WI38 (cell line): ENCODE measurements at regions not wholly inside any gene's neighbourhood (a gene's known extent, or its start where the extent isn't known, plus 50 kb on each side); places are given as distances from the start of the nearest gene placed in this dataset.

Source experiments
- H3K4me3 ChIP-seq: 2 replicates; pipeline ENCODE4 v1.5.1; 2011; ENCODE audit warnings: low read depth, mild to moderate bottlenecking, control low read depth, low read length
- TF ChIP-seq, protein P1 (sequence below): IDR thresholded peaks from 2 replicates; pipeline ENCODE4 v1.5.1; 2012; ENCODE audit warnings: low read depth, mild to moderate bottlenecking, control low read depth, low read length

DNA sequence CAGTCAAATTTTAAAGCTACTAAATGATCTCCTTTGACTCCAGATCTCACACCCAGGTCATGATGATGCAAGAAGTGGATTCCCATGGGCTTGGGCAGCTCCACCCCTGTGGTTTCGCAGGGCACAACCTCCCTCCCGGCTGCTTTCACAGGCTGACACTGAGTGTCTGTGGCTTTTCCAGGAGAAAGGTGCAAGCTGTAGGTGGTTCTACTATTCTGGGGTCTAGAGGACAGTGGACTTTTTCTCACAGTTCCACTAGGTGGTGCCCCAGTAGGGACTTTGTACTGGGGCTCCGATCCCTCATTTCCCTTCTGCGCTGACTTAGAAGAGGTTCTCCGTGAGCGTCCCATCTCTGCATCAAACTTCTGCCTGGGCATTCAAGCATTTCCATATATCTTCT lies 845.2 kb downstream of the PCDH18 start:
- TF ChIP-seq, protein P1, sequence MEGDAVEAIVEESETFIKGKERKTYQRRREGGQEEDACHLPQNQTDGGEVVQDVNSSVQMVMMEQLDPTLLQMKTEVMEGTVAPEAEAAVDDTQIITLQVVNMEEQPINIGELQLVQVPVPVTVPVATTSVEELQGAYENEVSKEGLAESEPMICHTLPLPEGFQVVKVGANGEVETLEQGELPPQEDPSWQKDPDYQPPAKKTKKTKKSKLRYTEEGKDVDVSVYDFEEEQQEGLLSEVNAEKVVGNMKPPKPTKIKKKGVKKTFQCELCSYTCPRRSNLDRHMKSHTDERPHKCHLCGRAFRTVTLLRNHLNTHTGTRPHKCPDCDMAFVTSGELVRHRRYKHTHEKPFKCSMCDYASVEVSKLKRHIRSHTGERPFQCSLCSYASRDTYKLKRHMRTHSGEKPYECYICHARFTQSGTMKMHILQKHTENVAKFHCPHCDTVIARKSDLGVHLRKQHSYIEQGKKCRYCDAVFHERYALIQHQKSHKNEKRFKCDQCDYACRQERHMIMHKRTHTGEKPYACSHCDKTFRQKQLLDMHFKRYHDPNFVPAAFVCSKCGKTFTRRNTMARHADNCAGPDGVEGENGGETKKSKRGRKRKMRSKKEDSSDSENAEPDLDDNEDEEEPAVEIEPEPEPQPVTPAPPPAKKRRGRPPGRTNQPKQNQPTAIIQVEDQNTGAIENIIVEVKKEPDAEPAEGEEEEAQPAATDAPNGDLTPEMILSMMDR, result peak; percentile 20; the same call in 1 of the 2 replicates
- H3K4me3 ChIP-seq, result no peak overlapping the region

GRCh38 chr4:136680761-136681160 lies 851.5 kb downstream of the PCDH18 start:
- TF ChIP-seq, protein P1, result no peak
- H3K4me3 ChIP-seq, result no peak overlapping the region

- TF ChIP-seq, protein P1, result no peak
- no peak overlapping the region for H3K4me3 ChIP-seq
These were observed 852.0 kb downstream of the PCDH18 start for GRCh38 chr4:136680271-136680670.

DNA sequence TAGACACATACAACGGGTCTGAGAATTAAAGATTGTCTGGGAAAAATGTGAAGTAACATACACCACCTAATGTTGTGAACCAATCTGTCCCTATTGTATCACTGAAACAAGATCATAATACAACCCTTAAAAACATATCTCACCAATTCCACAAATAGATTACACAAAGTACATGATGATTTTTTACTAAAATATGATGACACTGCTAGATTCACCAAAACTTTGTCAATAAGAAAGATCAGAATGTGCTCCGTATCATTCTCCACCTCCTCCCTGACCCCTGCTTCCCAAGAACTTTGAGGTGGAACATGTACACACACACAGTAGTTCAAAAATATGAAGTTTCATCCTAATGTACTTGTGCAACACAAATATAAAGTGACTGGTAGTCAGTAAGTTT lies 862.0 kb downstream of the PCDH18 start:
- TF ChIP-seq, protein P1, result no peak
- H3K4me3 ChIP-seq, result no peak overlapping the region

DNA sequence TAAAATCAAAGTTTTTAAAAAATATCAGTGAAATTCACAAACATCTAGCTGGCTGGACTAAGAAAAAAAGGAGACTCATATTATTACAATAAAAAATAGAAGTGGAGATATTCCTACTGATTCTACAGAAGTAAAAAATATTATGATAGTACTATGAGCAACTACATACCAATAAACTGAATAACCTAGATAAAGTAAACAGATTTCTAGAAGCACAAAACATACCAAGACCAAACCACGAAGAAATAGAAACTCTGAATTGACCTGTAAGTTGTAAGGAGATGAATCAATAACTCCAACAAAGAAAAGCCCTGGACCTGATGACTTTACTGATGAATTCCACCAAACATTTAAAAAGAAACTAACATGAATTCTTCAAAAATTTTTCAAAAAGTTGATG lies 867.3 kb downstream of the PCDH18 start:
- TF ChIP-seq, protein P1, result no peak
- H3K4me3 ChIP-seq, result no peak overlapping the region

- TF ChIP-seq, protein P1, result no peak
- H3K4me3 ChIP-seq, result no peak overlapping the region
These were observed 869.8 kb downstream of the PCDH18 start for GRCh38 chr4:136662539-136662938.

DNA sequence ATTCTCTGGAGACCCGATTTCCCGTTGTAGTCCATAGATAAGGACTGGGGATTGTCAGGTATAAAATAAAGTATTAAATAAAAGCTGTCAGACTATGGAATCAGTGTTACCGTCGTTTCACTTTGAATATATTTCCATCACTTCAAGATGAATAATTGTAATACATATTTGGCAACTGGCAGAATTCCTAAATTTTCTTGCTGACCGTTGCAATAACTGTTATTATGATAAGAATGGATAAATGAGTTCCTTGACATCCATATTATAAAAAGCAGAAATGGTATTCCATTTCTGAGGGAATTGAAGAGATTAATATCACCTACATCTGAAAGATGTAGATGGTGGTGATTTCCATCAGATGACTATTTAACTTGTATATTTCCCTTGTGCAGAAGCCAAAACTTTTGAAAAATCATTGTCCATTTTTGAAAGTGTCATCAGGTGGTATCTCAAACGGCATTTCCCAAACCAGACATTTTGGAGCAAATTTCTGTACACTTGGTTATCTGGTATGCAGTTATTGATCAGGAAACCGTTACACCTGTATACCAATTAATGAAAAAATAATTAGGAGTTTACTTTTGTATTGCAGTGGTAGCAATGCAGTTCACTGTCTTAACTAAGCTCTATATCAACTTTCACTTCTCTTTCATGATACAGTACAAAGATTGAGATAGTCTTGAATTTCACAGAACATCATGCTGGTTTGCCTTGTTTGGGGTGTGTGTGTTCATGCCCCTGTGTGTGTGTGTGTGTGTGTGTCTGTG lies 878.5 kb downstream of the PCDH18 start:
- H3K4me3 ChIP-seq, result no peak overlapping the region

More for the DNA sequence above, 878.5 kb downstream of the PCDH18 start:
- TF ChIP-seq, protein P1, result no peak
